Testis (tissue), 2 donors: ENCODE measurements at regions not wholly inside any gene's neighbourhood (a gene's known extent, or its start where the extent isn't known, plus 50 kb on each side); places are given as distances from the start of the nearest gene placed in this dataset.

ENCODE experiments used
- DNase-seq: peaks from one replicate; pipeline ENCODE4 v3.0.0-alpha.2; 2019
- H3K27ac ChIP-seq, 2 donors: fragments of 200-600 bp; sonication (generic); one replicate each; pipeline ENCODE4 v1.5.1; 2019
- H3K27me3 ChIP-seq: fragments of 200-600 bp; sonication (generic); one replicate; pipeline ENCODE4 v1.5.1; 2019
- H3K36me3 ChIP-seq: fragments of 200-600 bp; sonication (generic); one replicate; pipeline ENCODE4 v1.5.1; 2017; ENCODE audit warnings: low read depth; ENCODE audit errors: missing control alignments
- H3K4me1 ChIP-seq: fragments of 200-600 bp; sonication (generic); one replicate; pipeline ENCODE4 v1.5.1; 2019
- H3K4me3 ChIP-seq, 2 donors: fragments of 200-600 bp; sonication (generic); one replicate each; pipeline ENCODE4 v1.5.1; 2017 to 2019
- H3K9me3 ChIP-seq: fragments of 200-600 bp; sonication (generic); one replicate; pipeline ENCODE4 v1.5.1; 2017
- CTCF ChIP-seq, 3 experiments: fragments of 450-650 bp in 2 of 3; fragments of 200-600 bp in 1 of 3; sonication (generic) in 1 of 3; IDR thresholded peaks; one replicate each; pipeline ENCODE4 v1.5.1; 2016 to 2019; ENCODE audit warnings: antibody characterized with exemption in 3 of 3, mild to moderate bottlenecking in 2 of 3, moderate library complexity in 1 of 3
- POLR2A ChIP-seq: fragments of 450-650 bp; IDR thresholded peaks from one replicate; pipeline ENCODE4 v1.6.1; 2017; ENCODE audit warnings: antibody characterized with exemption, mild to moderate bottlenecking, moderate library complexity
- WGBS, 2 donors: methylation state at CpG; one replicate each; pipeline ENCODE4 v1.1.5; 2018; 5-methylcytosine and 5-hydroxymethylcytosine counted together
- intact Hi-C: fragments of 100-400 bp; cut with DNase I; formaldehyde crosslinking; loops from one replicate; pipeline ENCODE4 v1.15.1; 2023; ENCODE audit warnings: low total_unique reads

GRCh38 chr18:72375618-72376017 lies 168.5 kb downstream of the CBLN2 start:
- Histone ChIP-seq H3K27ac (no peak overlapping the region), H3K4me1 (no peaks in the 10 kb centered on the region), H3K36me3 (no peaks in the 10 kb centered on the region), H3K9me3 (no peaks in the 10 kb centered on the region), H3K27me3 (no peaks in the 10 kb centered on the region), H3K4me3 (no peak overlapping the region)
- DNase-seq: no peak
- 68 to 73% methylated on average over 5 of the region's 5 CpGs for WGBS, 2 donors
- intact Hi-C loops: no loop called here
- TF ChIP-seq CTCF (IDR thresholded peaks at IDR 0.05) (no peak), POLR2A (no peak)

GRCh38 chr18:72372076-72372475 lies 172.1 kb downstream of the CBLN2 start:
- no peak overlapping the region for H3K4me3 ChIP-seq
- no peaks in the 10 kb centered on the region for H3K27me3 ChIP-seq
- no peak for DNase-seq
- TF ChIP-seq CTCF (IDR thresholded peaks at IDR 0.05) (no peak), POLR2A (no peak)
- no peaks in the 10 kb centered on the region for H3K36me3 ChIP-seq
- no peaks in the 10 kb centered on the region for H3K9me3 ChIP-seq
- intact Hi-C loops: no loop called here
- no peak overlapping the region for H3K27ac ChIP-seq
- H3K4me1 ChIP-seq: no peaks in the 10 kb centered on the region

- Histone ChIP-seq H3K4me1 (no peaks in the 10 kb centered on the region), H3K27me3 (no peaks in the 10 kb centered on the region), H3K9me3 (no peaks in the 10 kb centered on the region), H3K27ac (no peak overlapping the region), H3K36me3 (no peaks in the 10 kb centered on the region), H3K4me3 (no peak overlapping the region)
- intact Hi-C loops: no loop called here
- TF ChIP-seq POLR2A: no peak
- no peak for TF ChIP-seq CTCF (IDR thresholded peaks at IDR 0.05)
- DNase-seq: no peak
- WGBS, 2 donors: 74 to 79% methylated on average over 1 of the region's 1 CpG
These were observed 175.8 kb downstream of the CBLN2 start for GRCh38 chr18:72368308-72368707.

- TF ChIP-seq POLR2A (no peak), CTCF (IDR thresholded peaks at IDR 0.05) (no peak)
- no peak overlapping the region for H3K27ac ChIP-seq
- DNase-seq: no peak
- H3K27me3 ChIP-seq: no peaks in the 10 kb centered on the region
- H3K4me1 ChIP-seq: no peaks in the 10 kb centered on the region
- H3K4me3 ChIP-seq: no peak overlapping the region
- 82 to 89% methylated on average over 4 of the region's 4 CpGs for WGBS, 2 donors
- intact Hi-C loops: no loop called here
- no peaks in the 10 kb centered on the region for H3K9me3 ChIP-seq
- no peaks in the 10 kb centered on the region for H3K36me3 ChIP-seq
These were observed 183.5 kb downstream of the CBLN2 start for GRCh38 chr18:72360634-72361033.

GRCh38 chr18:72342933-72343332 lies 201.2 kb downstream of the CBLN2 start:
- intact Hi-C loops: no loop called here
- H3K4me1 ChIP-seq: no peaks in the 10 kb centered on the region
- no peak for DNase-seq
- H3K9me3 ChIP-seq: no peaks in the 10 kb centered on the region
- H3K36me3 ChIP-seq: no peaks in the 10 kb centered on the region
- WGBS, 2 donors: 76 to 82% methylated on average over 2 of the region's 2 CpGs
- H3K4me3 ChIP-seq: no peak overlapping the region
- TF ChIP-seq CTCF (IDR thresholded peaks at IDR 0.05) (no peak), POLR2A (no peak)
- no peaks in the 10 kb centered on the region for H3K27me3 ChIP-seq
- H3K27ac ChIP-seq: no peak overlapping the region
